GM12873 (cell line): ENCODE measurements at regions not wholly inside any gene's neighbourhood (a gene's known extent, or its start where the extent isn't known, plus 50 kb on each side); places are given as distances from the start of the nearest gene placed in this dataset.

Source experiments
- TF ChIP-seq, protein P1 (sequence below): IDR thresholded peaks from 2 replicates; pipeline ENCODE4 v1.5.1; 2012; ENCODE audit warnings: low read depth, mild to moderate bottlenecking, moderate library complexity, low read length, control low read depth; ENCODE audit not compliant: insufficient read depth; ENCODE audit errors: missing control alignments

DNA sequence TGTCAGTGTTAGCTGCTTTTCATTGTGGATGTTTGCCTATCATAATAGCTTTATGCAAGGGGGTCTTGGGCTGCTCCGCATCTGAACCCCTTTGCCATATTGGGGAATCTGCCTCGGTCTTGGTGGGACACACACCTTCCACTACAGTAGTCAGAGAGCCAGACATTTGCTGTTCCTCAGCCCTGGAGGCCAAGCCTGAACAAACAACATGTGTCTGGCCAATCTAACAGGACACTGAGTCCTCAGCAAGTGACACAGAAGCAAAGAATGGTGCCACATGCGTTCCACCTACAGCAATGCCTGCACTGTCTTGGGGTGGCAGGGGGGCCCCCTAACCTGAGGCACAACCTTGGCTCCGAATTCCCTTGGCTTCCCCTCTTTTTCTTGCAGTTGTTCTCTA, 243.9 kb downstream of the LY86 start:
- TF ChIP-seq, protein P1, sequence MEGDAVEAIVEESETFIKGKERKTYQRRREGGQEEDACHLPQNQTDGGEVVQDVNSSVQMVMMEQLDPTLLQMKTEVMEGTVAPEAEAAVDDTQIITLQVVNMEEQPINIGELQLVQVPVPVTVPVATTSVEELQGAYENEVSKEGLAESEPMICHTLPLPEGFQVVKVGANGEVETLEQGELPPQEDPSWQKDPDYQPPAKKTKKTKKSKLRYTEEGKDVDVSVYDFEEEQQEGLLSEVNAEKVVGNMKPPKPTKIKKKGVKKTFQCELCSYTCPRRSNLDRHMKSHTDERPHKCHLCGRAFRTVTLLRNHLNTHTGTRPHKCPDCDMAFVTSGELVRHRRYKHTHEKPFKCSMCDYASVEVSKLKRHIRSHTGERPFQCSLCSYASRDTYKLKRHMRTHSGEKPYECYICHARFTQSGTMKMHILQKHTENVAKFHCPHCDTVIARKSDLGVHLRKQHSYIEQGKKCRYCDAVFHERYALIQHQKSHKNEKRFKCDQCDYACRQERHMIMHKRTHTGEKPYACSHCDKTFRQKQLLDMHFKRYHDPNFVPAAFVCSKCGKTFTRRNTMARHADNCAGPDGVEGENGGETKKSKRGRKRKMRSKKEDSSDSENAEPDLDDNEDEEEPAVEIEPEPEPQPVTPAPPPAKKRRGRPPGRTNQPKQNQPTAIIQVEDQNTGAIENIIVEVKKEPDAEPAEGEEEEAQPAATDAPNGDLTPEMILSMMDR, result no peak

DNA sequence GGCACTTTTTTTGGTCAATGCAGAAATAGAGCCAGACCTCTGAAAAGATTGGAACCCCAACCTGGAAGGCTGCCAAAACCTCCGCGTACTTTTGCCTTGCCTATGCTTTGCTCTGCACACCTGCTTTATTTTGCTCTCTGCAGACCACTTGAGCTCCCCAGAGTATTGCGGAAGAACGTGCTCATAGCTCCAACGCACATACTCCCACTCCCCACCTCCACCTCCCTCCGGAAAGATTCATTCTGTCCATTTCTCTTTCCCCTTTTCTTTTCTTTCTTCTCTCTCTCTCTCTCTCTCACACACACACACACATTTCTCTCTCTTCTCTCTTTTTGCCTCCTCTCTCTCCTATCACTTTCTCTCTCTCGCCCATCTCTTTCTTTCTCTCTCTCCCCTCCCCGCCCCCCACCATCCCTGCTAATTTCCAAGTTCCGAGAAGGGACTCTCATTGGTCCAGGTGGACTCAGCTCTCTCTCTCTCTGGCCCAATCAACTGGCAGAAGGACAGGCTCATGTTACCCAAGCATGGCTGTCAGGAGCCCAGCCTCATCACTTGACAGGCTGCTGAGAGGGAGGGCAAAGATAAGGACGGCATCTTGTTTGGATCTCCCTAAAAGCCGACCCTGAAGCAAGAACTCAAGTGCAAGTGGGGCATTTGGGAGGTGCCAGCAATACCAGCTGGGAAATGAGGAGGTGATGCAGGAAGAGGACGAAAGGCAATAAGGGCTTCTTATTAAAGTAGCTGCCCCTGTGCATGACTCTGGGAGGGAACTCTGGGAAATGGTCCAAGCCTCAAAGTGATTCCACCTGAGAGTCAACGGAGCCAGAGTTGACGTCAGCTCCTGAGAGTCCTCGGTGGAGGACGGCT, 246.1 kb downstream of the LY86 start:
- TF ChIP-seq, protein P1, result no peak

DNA sequence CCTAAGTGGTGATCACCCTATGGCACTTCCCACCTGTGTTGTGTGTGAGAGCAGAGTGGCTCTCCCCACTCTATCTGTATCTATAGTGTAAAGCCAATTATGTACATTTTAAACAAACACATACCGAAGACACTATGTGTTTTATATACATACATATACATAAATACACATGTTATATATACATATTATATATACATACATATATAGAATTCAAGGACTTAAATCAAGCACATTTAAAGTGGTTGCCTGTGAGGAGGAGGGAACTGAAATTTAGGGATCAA, 246.6 kb downstream of the LY86 start:
- TF ChIP-seq, protein P1, result no peak

DNA sequence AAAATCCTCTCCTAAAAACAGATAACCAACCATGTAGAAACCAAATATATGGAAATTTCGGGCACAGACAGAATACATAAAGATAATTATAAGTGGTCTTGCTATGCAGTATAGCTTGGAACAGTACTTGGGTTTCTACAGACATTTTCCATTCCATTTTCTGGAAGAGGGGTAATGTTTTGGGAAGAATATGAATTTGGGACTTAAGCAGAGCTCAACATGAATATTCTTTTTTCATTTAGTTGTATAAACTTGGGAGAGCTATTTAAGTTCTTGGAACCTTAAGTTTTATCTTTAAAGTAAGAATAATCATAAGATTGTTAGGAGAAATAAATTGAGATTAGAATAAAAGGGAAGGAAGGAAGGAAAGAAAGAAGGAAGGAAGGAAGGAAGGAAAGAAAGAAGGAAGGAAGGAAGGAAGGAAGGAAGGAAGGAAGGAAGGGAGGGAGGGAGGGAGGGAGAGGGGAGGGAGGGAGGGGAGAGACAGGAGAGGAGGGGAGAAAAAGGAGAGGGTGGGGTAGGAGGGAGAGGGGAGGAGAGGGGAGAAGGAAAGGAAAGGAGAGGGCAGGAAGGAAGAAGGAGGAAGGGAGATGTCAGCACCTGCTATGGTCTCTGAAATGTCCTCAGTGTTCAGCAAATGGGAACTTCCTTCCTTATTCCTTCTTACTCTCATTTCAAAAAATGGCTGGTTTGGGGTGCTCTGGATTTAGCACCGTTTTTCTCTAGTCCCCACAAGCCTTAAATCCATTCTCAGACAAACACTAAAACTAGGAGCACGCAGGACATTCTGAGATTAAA, 248.3 kb downstream of the LY86 start:
- TF ChIP-seq, protein P1, result no peak

DNA sequence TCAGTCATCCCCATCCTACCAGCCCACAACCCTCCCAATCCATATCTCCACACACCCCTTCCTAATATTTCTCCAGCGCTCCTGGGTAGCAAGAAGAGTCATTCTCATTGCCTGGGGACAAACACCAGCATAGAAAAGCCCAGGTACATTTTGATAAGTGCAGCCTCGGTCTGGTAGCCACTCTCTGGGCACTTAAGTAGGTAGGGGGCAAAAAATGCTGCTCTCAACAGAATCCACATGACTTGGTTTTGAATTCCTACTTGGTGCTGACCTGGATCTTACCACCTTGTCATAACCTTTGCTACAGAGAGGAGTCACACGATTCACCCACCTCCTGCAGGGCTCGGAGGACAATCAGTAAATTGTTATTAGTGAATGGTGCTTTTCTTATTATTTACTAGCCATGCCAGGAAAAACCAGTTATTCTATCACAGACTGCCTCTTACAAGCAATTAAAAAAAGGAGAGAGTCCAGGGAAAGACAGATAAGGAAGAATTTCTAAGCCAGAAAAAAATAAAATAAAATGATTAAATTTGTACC, 249.1 kb downstream of the LY86 start:
- TF ChIP-seq, protein P1, result no peak

DNA sequence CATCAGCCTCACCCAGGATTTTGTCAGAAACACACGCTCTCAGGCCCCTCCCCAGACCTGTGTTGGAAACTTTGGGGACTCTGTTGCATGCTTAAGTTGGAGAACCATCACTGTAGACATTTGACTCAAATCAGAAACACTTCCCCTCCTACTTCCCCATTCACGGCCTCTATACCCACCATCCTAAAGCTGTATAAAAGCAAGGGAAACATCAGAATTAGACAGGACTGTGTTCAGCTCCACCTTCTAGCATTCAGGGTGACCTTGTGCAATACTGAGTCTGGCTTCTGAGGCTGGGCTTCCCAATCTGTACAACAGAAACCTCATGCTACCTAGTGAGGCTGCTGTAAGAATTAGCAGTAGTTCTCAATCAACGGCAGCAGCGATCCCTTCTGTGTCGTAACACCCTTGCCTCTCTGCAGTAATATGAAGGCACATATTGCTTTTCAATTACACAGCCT, 252.3 kb downstream of the LY86 start:
- TF ChIP-seq, protein P1, result no peak

DNA sequence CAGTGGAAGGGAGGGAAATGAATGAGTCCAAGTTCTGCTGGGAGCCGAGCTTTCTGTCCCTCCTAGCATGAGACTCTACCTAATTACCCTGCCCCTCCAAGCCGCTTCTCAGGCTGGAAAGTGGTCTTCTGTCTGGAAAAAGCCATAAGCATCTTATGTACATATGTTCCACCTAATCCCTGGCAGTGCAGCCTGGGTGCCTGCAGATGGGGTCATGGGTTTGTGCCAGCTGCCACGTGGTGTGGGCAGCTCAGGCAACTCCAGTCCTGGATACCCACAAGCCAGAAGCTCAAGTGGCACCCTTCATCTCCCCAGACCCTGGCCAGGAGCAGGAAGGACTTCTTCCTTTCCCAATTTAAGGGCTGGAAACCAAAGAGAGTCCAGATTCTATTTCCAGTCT, 253.1 kb downstream of the LY86 start:
- TF ChIP-seq, protein P1, result peak; percentile 4
